Bronchial epithelial cell (primary cell): ENCODE measurements at regions not wholly inside any gene's neighbourhood (a gene's known extent, or its start where the extent isn't known, plus 50 kb on each side); places are given as distances from the start of the nearest gene placed in this dataset.

Source experiments
- DNase-seq: peaks from one replicate; pipeline ENCODE4 v3.0.0-alpha.2; 2010; ENCODE audit warnings: low read depth
- FAIRE-seq: peaks from 2 replicates; lab custom pipeline; 2011; peaks lifted over from hg19 to GRCh38; lab: Jason Lieb, UNC
- H3K27me3 ChIP-seq: 2 replicates; pipeline ENCODE4 v1.5.1; 2011; ENCODE audit warnings: low read length; ENCODE audit not compliant: control insufficient read depth, insufficient read depth
- H3K36me3 ChIP-seq: 2 replicates; pipeline ENCODE4 v1.5.1; 2011; ENCODE audit warnings: low read length; ENCODE audit not compliant: control insufficient read depth, insufficient read depth
- H3K4me3 ChIP-seq: 2 replicates; pipeline ENCODE4 v1.5.1; 2011; ENCODE audit warnings: mild to moderate bottlenecking, low read depth, low read length, control low read depth
- CTCF ChIP-seq: IDR thresholded peaks from 2 replicates; pipeline ENCODE4 v1.5.1; 2011; ENCODE audit warnings: mild to moderate bottlenecking, moderate library complexity, low read length, control low read depth, inconsistent platforms; ENCODE audit not compliant: insufficient read depth, severe bottlenecking

- no peak for FAIRE-seq
These were observed 157.7 kb downstream of the BARX2 start for GRCh38 chr11:129533395-129533794.

GRCh38 chr11:129536338-129536737 lies 160.7 kb downstream of the BARX2 start:
- Histone ChIP-seq H3K36me3 (no peaks in the 10 kb centered on the region), H3K4me3 (no peak overlapping the region), H3K27me3 (no peaks in the 10 kb centered on the region)
- no peak for TF ChIP-seq CTCF
- no peak for FAIRE-seq
- peak; percentile 17 for DNase-seq

More at GRCh38 chr11:129533395-129533794, 157.7 kb downstream of the BARX2 start:
- H3K4me3 ChIP-seq: no peak overlapping the region
- no peaks in the 10 kb centered on the region for H3K27me3 ChIP-seq
- H3K36me3 ChIP-seq: no peaks in the 10 kb centered on the region
- no peak for DNase-seq
- TF ChIP-seq CTCF: no peak

GRCh38 chr11:129538323-129538722 lies 162.7 kb downstream of the BARX2 start:
- peak; percentile 72 for DNase-seq
- no peak overlapping the region for H3K4me3 ChIP-seq
- H3K36me3 ChIP-seq: no peaks in the 10 kb centered on the region
- FAIRE-seq: no peak
- no peak for TF ChIP-seq CTCF
- H3K27me3 ChIP-seq: no peaks in the 10 kb centered on the region

GRCh38 chr11:129543515-129544290 lies 168.1 kb downstream of the BARX2 start:
- Histone ChIP-seq H3K36me3 (no peaks in the 10 kb centered on the region), H3K27me3 (no peaks in the 10 kb centered on the region), H3K4me3 (no peak overlapping the region)
- TF ChIP-seq CTCF: no peak
- DNase-seq: no peak
- FAIRE-seq: no peak

GRCh38 chr11:129544691-129545090 lies 169.0 kb downstream of the BARX2 start:
- DNase-seq: no peak
- no peak for TF ChIP-seq CTCF
- no peak overlapping the region for H3K4me3 ChIP-seq
- H3K36me3 ChIP-seq: no peaks in the 10 kb centered on the region
- FAIRE-seq: no peak
- H3K27me3 ChIP-seq: no peaks in the 10 kb centered on the region
